ENCODE measurements at regions not wholly inside any gene's neighbourhood (a gene's known extent, or its start where the extent isn't known, plus 50 kb on each side); places are given as distances from the start of the nearest gene placed in this dataset.

DNA sequence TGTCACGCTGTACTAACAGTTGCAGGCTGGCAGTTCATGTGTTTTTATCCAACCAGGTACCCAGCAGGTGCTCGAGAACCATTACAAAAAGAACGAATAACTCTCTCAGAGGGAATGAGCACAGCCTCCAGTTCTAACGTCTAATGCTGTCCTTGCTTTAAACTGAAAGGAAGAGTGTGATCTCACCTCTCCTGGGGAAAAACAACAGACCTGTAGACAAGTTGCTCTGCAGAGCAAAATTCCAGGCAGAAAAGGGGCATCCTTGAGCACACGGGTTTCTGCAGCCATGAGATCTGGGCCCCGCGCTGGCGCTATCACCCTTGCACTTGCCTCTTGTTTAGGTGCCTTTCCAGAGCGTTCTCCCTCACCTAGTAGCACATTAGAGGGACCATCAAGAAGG, 92.5 kb upstream of the DNAH5 start:
- TF ChIP-seq, protein P1, sequence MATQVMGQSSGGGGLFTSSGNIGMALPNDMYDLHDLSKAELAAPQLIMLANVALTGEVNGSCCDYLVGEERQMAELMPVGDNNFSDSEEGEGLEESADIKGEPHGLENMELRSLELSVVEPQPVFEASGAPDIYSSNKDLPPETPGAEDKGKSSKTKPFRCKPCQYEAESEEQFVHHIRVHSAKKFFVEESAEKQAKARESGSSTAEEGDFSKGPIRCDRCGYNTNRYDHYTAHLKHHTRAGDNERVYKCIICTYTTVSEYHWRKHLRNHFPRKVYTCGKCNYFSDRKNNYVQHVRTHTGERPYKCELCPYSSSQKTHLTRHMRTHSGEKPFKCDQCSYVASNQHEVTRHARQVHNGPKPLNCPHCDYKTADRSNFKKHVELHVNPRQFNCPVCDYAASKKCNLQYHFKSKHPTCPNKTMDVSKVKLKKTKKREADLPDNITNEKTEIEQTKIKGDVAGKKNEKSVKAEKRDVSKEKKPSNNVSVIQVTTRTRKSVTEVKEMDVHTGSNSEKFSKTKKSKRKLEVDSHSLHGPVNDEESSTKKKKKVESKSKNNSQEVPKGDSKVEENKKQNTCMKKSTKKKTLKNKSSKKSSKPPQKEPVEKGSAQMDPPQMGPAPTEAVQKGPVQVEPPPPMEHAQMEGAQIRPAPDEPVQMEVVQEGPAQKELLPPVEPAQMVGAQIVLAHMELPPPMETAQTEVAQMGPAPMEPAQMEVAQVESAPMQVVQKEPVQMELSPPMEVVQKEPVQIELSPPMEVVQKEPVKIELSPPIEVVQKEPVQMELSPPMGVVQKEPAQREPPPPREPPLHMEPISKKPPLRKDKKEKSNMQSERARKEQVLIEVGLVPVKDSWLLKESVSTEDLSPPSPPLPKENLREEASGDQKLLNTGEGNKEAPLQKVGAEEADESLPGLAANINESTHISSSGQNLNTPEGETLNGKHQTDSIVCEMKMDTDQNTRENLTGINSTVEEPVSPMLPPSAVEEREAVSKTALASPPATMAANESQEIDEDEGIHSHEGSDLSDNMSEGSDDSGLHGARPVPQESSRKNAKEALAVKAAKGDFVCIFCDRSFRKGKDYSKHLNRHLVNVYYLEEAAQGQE (IDR thresholded peaks at IDR 0.05; ENCODE audit: low read depth), result no peak
- TF ChIP-seq, protein P2, sequence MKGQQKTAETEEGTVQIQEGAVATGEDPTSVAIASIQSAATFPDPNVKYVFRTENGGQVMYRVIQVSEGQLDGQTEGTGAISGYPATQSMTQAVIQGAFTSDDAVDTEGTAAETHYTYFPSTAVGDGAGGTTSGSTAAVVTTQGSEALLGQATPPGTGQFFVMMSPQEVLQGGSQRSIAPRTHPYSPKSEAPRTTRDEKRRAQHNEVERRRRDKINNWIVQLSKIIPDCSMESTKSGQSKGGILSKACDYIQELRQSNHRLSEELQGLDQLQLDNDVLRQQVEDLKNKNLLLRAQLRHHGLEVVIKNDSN (IDR thresholded peaks at IDR 0.05), result no peak
- TF ChIP-seq EP300 (IDR thresholded peaks at IDR 0.05; ENCODE audit: borderline replicate concordance), result no peak
- TF ChIP-seq CEBPB (IDR thresholded peaks at IDR 0.05), result no peak
- TF ChIP-seq TAF1 (IDR thresholded peaks at IDR 0.05; ENCODE audit: low read depth), result no peak
- TF ChIP-seq CREB1 (IDR thresholded peaks at IDR 0.05; ENCODE audit: low read depth), result no peak
- TF ChIP-seq YY1 (IDR thresholded peaks at IDR 0.05; ENCODE audit: low read depth), result no peak
- TF ChIP-seq, protein P3, sequence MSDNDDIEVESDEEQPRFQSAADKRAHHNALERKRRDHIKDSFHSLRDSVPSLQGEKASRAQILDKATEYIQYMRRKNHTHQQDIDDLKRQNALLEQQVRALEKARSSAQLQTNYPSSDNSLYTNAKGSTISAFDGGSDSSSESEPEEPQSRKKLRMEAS (IDR thresholded peaks at IDR 0.05), result no peak
- no peak for TF ChIP-seq ZBTB7A (IDR thresholded peaks at IDR 0.05; ENCODE audit: low read depth)

Measured in Ishikawa (cell line).